Heart left ventricle (tissue), 14 donors: ENCODE measurements at regions not wholly inside any gene's neighbourhood (a gene's known extent, or its start where the extent isn't known, plus 50 kb on each side); places are given as distances from the start of the nearest gene placed in this dataset.

Experiments used
- ATAC-seq, 4 donors: fragments of 200-7000 bp; cut with Tn5 transposase; one replicate each; pipeline ENCODE4 v1.9.1; 2020 to 2022; ENCODE audit warnings: moderate library complexity in 4 of 4, mild to moderate bottlenecking in 3 of 4, moderate number of reproducible peaks in 1 of 4
- DNase-seq, 5 donors: peaks; one replicate each; pipeline ENCODE4 v3.0.0-alpha.2; 2020
- H3K27ac ChIP-seq, 12 donors: fragments of 200-600 bp; sonication (generic) in 4 of 12; one replicate each; pipeline versions ENCODE4 v1.5.0 to v1.8.0; 2016 to 2022; ENCODE audit warnings: mild to moderate bottlenecking in 2 of 12
- H3K27me3 ChIP-seq, 9 donors: fragments of 200-600 bp; sonication (generic) in 2 of 9; one replicate each; pipeline versions ENCODE4 v1.5.1 to v1.8.0; 2016 to 2022; ENCODE audit warnings: mild to moderate bottlenecking in 3 of 9
- H3K36me3 ChIP-seq, 9 donors: fragments of 200-600 bp; sonication (generic) in 2 of 9; one replicate each; pipeline versions ENCODE4 v1.5.0 to v1.8.0; 2018 to 2022; ENCODE audit warnings: mild to moderate bottlenecking in 2 of 9
- H3K4me1 ChIP-seq, 12 donors: fragments of 200-600 bp; sonication (generic) in 4 of 12; one replicate each; pipeline versions ENCODE4 v1.5.0 to v1.8.0; 2016 to 2022; ENCODE audit warnings: mild to moderate bottlenecking in 3 of 12
- H3K4me3 ChIP-seq, 12 donors: fragments of 200-600 bp; sonication (generic) in 4 of 12; one replicate each; pipeline versions ENCODE4 v1.5.0 to v1.8.0; 2017 to 2022; ENCODE audit warnings: mild to moderate bottlenecking in 9 of 12, moderate library complexity in 4 of 12
- H3K9me3 ChIP-seq, 12 donors: fragments of 200-600 bp; sonication (generic) in 4 of 12; one replicate each; pipeline versions ENCODE4 v1.5.0 to v1.8.0; 2016 to 2022; ENCODE audit warnings: mild to moderate bottlenecking in 1 of 12
- CTCF ChIP-seq, 12 donors: fragments of 200-600 bp; sonication (generic) in 4 of 12; IDR thresholded peaks; one replicate each; pipeline versions ENCODE4 v1.5.0 to v1.8.0; 2018 to 2022; ENCODE audit warnings: antibody characterized with exemption in 12 of 12, mild to moderate bottlenecking in 5 of 12
- POLR2A ChIP-seq, 2 donors: fragments of 450-650 bp; IDR thresholded peaks; one replicate each; pipeline ENCODE4 v1.6.1; 2017; ENCODE audit warnings: antibody characterized with exemption in 2 of 2, mild to moderate bottlenecking in 2 of 2, moderate library complexity in 2 of 2
- intact Hi-C, 10 donors: fragments of 100-400 bp; cut with DNase I; formaldehyde crosslinking; loops; one replicate each; pipeline versions ENCODE4 v1.11.1 to v1.14.2; 2022
- donor health status: ischemic (EF 13 %, LVEDD 7.1; RV severe dilation, severe dysfunction).
- donor health status: DM: no; HTN: yes; CAD: no.
- donor health status: DM: no; HTN: no; CAD: no.
- donor health status: ischemic (EF 25% LVEDD 6.9; RV normal size, moderate dysfunction).
- donor health status: ischemic (EF 25% LVEDD 5.7; RV mildly dilated, moderate dysfunction).
- donor health status: DM: yes; HTN: yes; CAD: no.
- donor health status: ischemic (EF 35%, LVEDD 5.7; RV mildly dilated, moderate dysfunction).
- donor health status: nonischemic (EF 11% LVEDD 7.7; RV severe dilation, severe dysfunction).
- donor health status: DM: yes; HTN: yes; CAD: no.
- donor health status: PGD.
- donor health status: ischemic (EF 29% LVEDD 5.4; RV normal size, mild dysfunction).
- donor health status: nonischemic (EF 23%, LVEDD 6.1; RV moderate dilation, normal function).

- Histone ChIP-seq H3K27ac (no peak overlapping the region), H3K4me3 (no peak overlapping the region), H3K4me1 (peaks cover 0 to 21% (median 7%) of the 10 kb centered on the region in 12 donors), H3K36me3 (no peaks in the 10 kb centered on the region), H3K27me3 (no peaks in the 10 kb centered on the region), H3K9me3 (no peaks in the 10 kb centered on the region)
- TF ChIP-seq CTCF (IDR thresholded peaks at IDR 0.05) = no peak
- TF ChIP-seq POLR2A (IDR thresholded peaks at IDR 0.05) = no peak
- intact Hi-C loops = loop anchor here in 4 of 10 donors (5.0 to 10.0 kb wide), 4 partner anchors 34 to 487 kb away; no protein-coding TSS in a partner anchor
- ATAC-seq = no peak
- DNase-seq = no peak
Observed at GRCh38 chr6:25227854-25228253, 51.3 kb upstream of the CARMIL1 start.
